ENCODE measurements at regions not wholly inside any gene's neighbourhood (a gene's known extent, or its start where the extent isn't known, plus 50 kb on each side); places are given as distances from the start of the nearest gene placed in this dataset.
"Not testable (repeated sequence)": the region's sequence is repeated elsewhere in the genome, so short reads cannot be mapped to it uniquely, and the experiment has no call there.

- no peak for DNase-seq (ENCODE audit: low read depth)
- H3K27me3 ChIP-seq (ENCODE audit: control insufficient read depth, insufficient read depth, low read length) = no peaks in the 10 kb centered on the region
- no peak overlapping the region for H3K4me3 ChIP-seq (ENCODE audit: low read depth, low read length)
- H3K36me3 ChIP-seq (ENCODE audit: control insufficient read depth, insufficient read depth, low read length) = no peaks in the 10 kb centered on the region
- TF ChIP-seq CTCF (IDR thresholded peaks at IDR 0.05; ENCODE audit: insufficient read depth, low read length, poor library complexity, severe bottlenecking) = no peak
These were observed 794.8 kb upstream of the EPHA5 start for GRCh38 chr4:66465111-66465510.

- H3K27me3 ChIP-seq (ENCODE audit: control insufficient read depth, insufficient read depth, low read length); H3K4me3 ChIP-seq (ENCODE audit: low read depth, low read length); H3K36me3 ChIP-seq (ENCODE audit: control insufficient read depth, insufficient read depth, low read length); DNase-seq (ENCODE audit: low read depth): not testable (repeated sequence)
These were observed 792.6 kb upstream of the EPHA5 start for GRCh38 chr4:66462890-66463289.

- Histone ChIP-seq H3K36me3 (ENCODE audit: control insufficient read depth, insufficient read depth, low read length) (no peaks in the 10 kb centered on the region), H3K27me3 (ENCODE audit: control insufficient read depth, insufficient read depth, low read length) (no peaks in the 10 kb centered on the region), H3K4me3 (ENCODE audit: low read depth, low read length) (no peak overlapping the region)
- no peak for TF ChIP-seq CTCF (IDR thresholded peaks at IDR 0.05; ENCODE audit: insufficient read depth, low read length, poor library complexity, severe bottlenecking)
- no peak for DNase-seq (ENCODE audit: low read depth)
These were observed 781.5 kb upstream of the EPHA5 start for GRCh38 chr4:66451741-66452140.

DNA sequence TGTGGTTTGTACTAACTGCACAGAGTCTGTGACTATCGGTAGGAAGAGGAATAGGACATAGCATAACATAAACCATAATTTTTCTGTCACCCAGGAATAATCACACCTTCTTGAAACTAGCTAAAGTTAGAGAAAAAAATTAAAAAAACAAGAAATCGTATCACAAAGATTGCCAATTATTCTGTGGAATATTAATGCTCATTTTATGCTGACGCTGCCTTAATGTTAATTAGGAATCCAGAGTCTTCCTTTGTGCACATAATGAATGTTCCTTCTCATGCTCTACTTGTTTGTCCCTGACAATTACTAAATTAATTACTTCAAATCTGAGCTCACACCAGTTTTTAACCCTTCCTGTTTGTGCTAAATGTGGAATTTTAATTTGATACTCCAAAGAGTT lies 772.7 kb upstream of the EPHA5 start:
- TF ChIP-seq CTCF (IDR thresholded peaks at IDR 0.05; ENCODE audit: insufficient read depth, low read length, poor library complexity, severe bottlenecking) = no peak
- H3K36me3 ChIP-seq (ENCODE audit: control insufficient read depth, insufficient read depth, low read length) = no peaks in the 10 kb centered on the region
- no peak overlapping the region for H3K4me3 ChIP-seq (ENCODE audit: low read depth, low read length)
- DNase-seq (ENCODE audit: low read depth) = no peak
- H3K27me3 ChIP-seq (ENCODE audit: control insufficient read depth, insufficient read depth, low read length) = no peaks in the 10 kb centered on the region

GRCh38 chr4:66439508-66439907 lies 769.2 kb upstream of the EPHA5 start:
- Histone ChIP-seq H3K36me3 (ENCODE audit: control insufficient read depth, insufficient read depth, low read length) (no peaks in the 10 kb centered on the region), H3K27me3 (ENCODE audit: control insufficient read depth, insufficient read depth, low read length) (no peaks in the 10 kb centered on the region), H3K4me3 (ENCODE audit: low read depth, low read length) (no peak overlapping the region)
- no peak for DNase-seq (ENCODE audit: low read depth)
- no peak for TF ChIP-seq CTCF (IDR thresholded peaks at IDR 0.05; ENCODE audit: insufficient read depth, low read length, poor library complexity, severe bottlenecking)

DNA sequence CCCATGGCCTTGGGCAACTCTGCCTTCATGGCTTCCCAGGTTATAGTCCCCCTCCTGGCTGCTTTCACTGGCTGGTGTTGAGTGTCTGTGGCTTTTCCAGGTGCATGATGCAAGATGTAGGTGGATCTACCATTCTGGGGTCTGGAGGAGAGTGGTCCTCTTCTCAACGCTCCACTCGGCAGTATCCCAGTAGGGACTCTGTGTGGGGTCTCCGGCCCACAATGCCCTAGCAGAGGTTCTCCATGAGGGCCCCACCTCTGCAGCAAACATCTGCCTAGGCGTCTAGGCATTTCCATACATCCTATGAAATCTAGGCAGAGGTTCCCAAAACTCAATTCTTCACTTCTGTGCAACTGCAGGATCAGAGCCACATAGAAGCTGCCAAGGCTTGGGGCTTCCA lies 763.4 kb upstream of the EPHA5 start:
- Histone ChIP-seq H3K36me3 (ENCODE audit: control insufficient read depth, insufficient read depth, low read length) (no peaks in the 10 kb centered on the region), H3K27me3 (ENCODE audit: control insufficient read depth, insufficient read depth, low read length) (no peaks in the 10 kb centered on the region), H3K4me3 (ENCODE audit: low read depth, low read length) (no peak overlapping the region)
- DNase-seq (ENCODE audit: low read depth) = no peak
- TF ChIP-seq CTCF (IDR thresholded peaks at IDR 0.05; ENCODE audit: insufficient read depth, low read length, poor library complexity, severe bottlenecking) = no peak
